Right kidney (tissue), 1 donor: ENCODE measurements at regions not wholly inside any gene's neighbourhood (a gene's known extent, or its start where the extent isn't known, plus 50 kb on each side); places are given as distances from the start of the nearest gene placed in this dataset.
"Not testable (repeated sequence)": the region's sequence is repeated elsewhere in the genome, so short reads cannot be mapped to it uniquely, and the experiment has no call there.

ENCODE experiments used
- DNase-seq: peaks from one replicate; pipeline ENCODE4 v3.0.0-alpha.2; 2016

DNA sequence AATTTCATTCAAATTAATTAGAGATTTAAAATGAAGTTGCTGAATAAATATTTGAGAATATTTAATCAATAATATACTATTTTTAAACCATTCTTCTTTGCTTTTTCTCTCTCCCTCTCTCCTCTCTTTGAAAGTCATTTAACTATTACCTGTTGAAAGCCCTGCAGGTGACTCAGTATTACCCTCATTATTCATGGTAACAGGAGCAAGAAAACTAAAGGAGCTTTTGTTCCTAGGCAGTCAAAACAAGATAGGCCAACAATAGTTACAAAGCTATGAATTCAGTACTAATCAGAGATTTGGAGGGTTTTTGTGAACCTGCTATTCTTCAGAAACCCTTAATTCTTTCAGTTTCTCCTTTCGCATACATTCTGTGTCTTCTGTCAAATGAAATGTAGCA is 721.3 kb upstream of the NCAM2 start:
- DNase-seq, result no peak

DNA sequence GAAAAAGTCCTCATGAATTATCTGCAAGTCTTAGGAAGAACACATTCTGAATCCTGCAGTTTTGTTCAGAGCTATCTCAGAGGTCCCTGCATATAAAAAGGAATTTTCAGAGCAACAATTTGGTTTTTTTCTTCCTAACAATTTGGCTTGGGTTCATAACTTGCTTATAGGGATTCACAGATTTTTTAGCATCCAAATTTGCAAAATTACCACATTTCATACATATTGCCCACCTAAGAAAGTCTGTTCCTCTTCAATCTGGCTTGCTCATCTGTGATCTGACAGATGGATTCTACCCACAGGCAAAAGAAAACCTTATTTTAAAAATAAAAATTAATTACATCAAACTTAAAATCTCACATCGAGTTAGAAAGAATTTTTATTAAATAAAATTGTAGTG is 714.4 kb upstream of the NCAM2 start:
- DNase-seq, result no peak

DNA sequence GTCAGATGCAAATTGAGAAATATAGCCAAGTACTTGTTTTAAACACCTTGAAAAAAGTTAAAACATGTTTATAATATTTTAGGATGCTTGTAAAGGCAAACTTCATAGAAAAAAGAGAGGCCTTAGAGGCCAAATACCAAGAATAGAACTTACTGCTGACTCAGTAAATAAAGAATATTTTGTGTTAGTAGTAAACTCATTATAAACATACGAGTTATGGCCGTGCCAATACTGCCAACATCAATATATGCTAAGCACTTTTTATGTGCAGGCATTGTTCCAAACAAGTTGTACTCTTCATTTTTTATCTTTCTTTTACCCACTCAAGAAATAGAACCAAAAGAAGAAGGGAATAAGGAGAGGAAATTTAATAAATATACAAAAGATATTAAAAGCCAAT is 705.9 kb upstream of the NCAM2 start:
- DNase-seq, result no peak

DNA sequence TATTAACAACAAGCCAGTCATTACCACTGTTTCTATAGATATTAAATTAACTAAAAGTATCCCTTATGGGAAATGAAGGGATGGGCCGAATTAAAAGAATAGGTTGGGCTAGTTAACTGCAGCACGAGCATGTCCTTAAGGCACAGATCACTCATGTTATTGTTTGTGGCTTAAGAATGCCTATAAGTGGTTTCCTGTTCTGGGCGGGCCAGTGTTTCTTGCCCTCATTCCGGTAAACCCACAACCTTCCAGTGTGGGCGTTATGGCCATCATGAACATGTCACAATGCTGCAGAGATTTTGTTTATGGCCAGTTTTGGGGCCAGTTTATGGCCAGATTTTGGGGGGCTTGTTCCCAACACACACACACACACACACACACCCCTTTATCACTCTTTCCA is 705.4 kb upstream of the NCAM2 start:
- DNase-seq, result not testable (repeated sequence)

DNA sequence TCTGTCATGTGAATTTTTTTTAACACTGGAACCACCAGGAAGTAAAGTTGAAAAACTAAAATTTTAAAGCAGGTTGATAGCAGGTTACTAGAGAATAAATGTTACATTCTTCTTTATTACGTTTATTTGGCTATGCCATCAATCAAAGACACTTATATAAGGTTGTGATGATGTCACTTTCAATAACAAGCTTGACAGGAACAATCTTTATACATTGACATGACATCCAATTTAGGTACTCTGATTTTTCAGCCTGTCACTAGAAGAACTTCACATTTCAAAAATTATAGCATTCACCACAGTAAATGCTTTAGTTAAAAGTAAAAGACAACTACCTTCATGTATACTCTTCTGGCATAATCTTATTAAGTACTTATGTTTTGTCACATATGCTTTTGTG is 696.8 kb upstream of the NCAM2 start:
- no peak for DNase-seq

DNA sequence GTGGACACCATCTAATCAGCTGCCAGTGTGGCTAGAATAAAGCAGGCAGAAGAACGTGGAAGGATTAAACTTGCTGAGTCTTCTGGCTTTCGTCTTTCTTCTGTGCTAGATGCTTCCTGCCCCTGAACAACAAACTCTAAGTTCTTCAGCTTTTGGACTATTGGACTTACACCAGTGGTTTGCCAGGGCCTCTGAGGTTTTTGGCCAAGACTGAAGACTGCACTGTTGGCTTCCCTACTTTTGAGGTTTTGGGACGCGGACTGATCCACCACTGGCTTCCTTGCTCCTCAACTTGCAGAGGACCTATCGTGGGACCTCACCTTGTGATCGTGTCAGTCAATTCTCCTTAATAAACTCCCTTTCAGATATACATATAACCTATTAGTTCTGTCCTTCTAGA is 696.1 kb upstream of the NCAM2 start:
- no peak for DNase-seq

DNA sequence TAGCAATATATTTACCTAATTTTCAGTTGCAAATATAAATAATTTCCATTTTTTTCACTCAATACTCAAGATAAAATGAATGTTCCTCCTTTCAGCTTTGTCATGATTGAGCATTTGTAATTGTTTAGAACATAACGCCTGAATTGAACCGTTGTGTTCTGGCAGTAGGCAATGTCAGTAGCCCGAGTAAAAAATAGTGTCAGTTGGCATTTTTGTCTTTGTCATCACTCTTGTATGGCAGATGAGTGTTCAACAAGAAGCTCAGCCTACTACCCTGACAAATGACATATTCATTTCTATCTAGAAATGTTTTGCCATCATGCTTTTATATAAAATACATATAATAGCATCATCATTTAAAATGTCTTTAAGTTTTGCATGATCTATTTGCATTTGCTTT is 691.4 kb upstream of the NCAM2 start:
- no peak for DNase-seq

DNA sequence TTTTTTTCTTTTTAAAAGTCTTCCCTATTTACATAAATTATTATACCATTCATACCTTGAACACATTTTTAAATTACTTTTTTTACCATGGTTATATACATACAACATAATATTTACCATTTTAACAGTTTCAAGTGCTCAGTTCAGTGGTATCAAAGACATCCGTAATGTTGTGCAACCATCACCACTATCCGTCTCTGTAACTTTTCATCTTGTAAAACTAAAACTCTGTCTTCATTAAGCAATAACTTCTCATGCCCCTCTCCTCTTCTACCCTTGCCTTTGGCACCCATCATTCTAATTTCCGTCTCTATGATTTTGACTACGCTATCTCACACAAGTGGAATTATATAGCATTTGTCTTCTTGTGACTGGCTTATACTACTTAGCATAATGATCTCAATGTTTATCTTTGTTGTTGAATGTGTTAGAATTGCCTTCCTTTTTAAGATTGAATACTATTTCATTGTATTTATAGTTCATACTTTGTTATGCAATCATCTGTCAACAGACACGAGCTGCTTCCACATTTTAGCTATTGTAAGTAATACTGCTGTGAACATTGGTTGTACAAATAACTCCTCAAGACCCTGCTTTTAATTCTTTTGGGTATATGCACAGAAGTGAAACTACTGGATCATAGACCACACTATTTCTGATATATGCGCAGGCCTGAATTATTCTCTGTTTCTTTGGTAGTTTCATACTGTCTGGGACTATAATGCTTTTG is 689.5 kb upstream of the NCAM2 start:
- no peak for DNase-seq

DNA sequence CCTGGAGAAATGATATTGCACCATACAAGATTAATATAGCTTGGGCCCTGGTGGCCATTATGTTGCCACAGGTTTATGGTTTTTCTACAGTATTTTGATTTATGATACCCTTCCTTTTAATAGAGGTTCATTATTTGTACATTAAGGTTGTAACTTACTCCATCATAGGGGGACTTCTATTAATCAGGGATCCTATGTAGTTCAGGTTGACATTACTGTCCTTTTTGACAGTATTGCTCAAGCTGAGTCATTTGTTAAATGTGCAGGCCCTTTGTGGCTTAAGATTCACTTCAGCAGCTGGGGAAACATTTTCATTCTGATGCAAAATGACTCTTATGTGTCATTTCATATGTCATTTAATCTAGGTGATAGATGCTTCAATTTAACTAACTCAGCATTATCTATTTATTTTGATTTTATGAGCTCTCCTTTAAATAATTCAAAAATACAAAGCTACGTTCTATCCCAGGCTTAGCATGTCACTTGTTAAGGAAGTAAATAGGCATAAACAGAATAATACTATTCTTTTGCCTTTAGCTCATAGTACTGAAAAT is 686.9 kb upstream of the NCAM2 start:
- no peak for DNase-seq

DNA sequence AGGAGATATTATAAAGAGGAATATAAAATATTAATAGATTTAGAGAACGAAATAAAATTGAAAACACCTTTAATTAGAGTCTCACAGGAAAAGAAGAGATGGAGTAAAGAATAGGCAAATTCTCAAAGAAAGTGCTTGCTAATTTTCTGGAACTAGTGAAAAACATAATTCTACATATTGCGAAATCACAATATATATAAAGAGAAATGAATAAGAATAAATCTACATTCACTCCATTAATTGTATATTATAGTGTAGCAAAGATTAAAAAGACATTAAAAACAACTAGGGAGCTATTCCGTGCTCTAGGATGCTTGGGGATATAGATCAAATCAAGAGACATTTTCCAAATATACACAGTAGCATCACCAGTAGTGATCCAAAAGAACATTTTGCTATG is 685.2 kb upstream of the NCAM2 start:
- no peak for DNase-seq

DNA sequence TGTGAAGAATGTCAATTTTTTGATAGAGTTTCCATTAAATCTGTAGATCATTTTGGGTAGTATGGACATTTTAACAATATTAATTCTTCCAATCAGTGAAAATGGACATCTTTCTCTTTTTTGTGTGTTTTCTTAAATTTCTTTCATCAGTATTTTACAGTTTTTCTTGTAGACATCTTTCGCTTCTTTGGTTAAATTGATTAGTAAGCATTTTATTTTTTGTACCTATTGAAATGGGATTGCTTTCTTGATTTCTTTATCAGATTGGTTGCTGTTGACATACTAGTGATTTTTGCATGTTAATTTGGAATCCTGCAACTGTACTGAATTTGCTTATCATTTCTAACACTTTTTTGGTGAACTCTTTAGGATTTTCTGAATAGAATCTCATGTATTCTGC is 683.2 kb upstream of the NCAM2 start:
- no peak for DNase-seq

DNA sequence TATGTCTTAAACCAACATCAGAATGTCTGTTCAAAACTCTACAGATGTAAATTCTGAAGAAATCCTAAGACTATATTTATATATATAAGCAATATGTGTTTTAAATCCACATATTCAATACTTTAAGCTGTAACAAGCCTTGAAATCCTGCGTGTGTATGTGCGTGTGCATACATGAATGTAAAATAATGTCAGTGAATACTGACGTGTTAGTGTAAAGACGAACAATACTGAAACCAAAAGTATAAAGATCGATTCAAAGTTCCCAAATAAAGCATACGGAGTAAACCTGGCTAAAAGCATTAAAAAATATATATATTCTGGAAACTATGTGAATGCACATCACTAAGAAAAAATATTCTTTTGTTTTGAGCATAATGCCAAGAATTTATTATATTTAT is 668.6 kb upstream of the NCAM2 start:
- no peak for DNase-seq

DNA sequence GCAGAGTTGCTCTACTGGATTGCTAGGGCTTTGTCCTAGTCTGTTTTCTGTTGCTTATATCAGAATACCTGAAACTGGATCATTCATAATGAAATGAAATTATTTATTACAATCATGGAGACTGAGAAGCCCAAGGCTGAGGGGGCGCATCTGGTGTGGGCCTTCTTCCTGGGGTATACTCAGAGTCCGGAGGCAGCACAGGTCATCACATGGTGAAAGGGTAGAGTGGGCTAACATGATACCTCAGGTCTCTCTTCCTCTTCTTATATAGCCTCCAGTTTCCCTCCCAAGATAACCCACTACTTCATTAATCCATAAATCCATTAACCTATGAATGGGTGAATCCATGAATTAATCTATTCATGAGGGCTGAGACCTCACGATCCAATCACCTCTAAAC is 667.6 kb upstream of the NCAM2 start:
- no peak for DNase-seq

DNA sequence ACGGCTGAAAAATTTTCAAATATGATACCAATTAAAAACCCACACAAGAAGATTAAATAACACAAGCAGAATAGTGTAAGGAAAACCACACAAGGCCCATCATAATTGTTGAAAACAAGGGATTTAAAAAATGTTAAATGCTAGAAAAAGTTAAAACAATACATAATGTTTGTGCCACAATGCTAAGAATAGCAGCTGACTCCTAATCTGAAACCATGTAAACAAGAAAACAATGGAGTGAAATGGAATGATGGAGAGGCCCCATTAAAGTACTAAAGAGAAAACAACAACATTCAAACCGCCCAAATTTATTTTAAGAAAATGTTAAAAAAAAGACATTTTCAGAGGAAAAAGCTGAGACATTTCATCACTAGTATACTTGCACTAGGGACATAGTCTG is 663.6 kb upstream of the NCAM2 start:
- no peak for DNase-seq

DNA sequence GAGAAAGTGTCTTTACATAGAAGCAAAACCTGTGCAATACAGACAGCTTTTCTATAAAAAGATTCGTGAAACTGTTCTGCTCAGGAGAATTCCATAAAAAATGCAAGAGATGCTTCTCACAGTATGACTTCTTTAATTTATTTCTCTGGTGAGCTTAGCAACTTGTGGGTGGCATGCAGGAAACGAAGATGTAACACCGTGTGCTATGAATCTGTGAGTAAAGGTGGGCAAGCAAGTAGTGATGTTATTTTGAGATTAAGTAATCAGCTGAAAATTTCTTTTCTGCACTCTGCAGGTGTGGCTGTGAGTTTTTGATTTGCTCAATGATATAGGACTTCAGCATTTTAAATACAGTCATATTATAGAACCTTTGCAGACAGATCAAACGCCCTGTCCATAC is 656.8 kb upstream of the NCAM2 start:
- no peak for DNase-seq

DNA sequence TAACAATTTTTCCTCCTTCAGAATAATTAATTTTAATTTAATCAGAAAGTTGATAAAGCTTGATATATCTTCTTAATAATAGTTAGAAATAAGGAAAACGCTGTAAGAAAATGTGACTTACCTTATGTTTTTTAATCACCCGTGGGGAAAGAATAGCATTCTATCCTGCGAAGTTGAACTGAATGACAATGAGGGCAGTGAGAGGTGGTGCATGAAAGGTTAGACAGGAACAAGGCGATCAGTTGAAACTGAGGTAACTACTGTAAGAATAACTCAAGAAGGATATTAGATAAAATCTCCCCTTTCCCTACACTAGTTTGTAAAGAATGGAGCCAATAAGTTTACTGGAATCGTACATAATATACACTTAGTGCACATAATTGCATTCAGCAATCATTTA is 655.0 kb upstream of the NCAM2 start:
- DNase-seq, result no peak

DNA sequence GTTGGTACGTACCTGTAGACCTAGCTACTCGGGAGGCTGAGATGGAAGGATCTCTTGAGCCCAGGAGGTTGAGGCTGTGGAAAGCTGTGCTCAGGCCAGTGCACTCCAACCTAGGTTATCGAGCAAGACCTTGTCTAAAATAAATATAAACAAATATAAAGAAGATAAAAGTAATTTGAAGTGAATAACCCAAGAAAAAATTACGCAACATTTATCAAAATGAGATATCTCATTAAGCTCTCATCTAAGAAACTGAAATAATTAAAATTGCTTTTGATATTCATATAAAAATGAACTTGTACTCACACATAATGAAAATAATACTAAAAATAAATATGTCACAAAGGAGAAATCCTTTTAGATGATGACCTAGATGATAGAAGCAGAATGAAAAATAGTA is 647.1 kb upstream of the NCAM2 start:
- no peak for DNase-seq

DNA sequence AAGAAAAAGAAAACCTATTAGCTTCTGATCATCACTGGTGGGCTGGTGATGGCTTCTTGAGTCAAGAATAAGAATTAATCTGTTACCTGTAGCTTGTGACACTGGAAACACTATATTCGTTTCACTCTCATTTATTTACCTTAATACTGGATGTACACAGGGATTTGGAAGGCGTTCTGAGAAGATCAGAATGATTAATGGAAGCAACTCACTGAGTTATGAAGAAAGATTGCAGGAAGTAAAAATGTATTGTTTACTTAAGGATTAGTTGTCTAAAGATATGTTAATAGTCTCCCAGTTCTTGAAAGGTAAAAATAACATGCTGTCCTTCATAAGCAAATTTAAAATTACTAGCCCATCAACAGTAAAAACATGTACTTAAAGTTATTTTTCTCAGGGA is 644.9 kb upstream of the NCAM2 start:
- DNase-seq, result no peak

DNA sequence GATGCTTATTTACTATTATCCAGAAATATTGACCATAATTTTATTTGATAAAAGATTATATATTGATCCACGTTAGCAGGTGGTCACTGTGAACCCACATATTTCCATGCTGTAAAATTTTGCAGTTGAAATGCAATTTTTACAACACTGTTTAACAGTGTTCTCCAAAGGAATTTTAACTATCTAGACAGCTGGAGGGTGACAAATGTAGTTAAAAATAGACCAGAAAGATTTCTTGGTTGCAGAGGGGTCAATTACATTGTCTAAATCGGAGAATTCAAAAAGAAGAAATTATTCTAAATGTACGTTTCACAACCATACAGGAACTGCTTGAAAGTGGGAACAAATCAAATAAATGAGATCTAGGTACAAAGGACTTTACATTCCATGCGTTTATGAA is 625.2 kb upstream of the NCAM2 start:
- DNase-seq, result no peak

DNA sequence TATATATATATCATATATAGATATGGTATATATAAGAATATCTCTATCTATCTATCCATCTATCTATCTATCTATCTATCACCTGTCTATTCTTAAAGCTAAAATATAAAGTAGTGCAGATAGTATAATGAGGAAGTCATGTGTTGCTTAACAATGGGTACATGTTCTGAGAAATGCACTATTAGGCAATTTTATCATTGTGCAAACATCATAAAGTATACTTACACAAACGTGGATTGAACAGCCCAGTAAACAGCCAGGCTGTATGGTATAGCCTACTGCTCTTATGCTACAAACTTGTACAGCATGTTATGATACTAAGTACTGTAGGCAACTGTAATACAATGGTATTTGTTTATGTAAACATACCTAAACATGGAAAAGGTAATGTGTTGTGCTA is 621.0 kb upstream of the NCAM2 start:
- DNase-seq, result no peak

DNA sequence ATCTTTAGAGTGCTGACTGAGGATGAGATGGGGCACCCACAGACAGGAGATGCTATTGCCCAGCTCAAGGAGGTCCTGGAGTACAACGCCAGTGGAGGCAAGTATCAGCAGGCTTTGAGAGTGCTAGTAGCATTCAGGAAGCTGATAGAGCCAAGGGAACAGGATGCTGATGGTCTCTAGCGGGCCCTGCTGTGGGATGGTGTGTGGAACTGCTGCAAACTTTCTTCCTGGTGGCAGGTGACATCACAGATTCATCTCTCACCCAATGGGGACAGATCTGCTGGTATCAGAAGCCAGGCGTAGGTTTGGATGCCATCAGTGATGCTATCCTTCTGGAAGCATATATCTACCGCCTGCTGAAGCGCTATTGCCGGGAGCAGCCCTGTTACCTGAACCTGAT is 609.8 kb upstream of the NCAM2 start:
- DNase-seq, result no peak

DNA sequence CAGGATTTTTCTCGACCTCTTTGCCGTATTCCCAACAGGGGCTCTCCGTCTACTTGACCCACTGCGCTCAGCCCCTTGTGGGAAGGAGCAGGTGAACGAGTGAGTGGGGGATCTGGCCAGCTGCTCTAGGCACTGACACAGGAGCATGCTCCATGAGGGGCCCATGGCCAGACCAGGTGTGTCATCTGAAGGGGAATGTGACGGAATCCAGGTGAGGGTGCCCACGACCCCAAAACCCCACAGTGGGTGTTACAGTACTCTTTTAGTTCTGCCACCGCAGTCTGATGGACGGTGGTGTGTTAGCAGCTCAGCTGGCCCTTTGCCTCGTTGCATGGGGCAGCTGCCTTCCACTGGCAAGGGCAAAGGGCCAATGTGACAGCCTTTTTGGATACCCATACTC is 601.4 kb upstream of the NCAM2 start:
- no peak for DNase-seq

DNA sequence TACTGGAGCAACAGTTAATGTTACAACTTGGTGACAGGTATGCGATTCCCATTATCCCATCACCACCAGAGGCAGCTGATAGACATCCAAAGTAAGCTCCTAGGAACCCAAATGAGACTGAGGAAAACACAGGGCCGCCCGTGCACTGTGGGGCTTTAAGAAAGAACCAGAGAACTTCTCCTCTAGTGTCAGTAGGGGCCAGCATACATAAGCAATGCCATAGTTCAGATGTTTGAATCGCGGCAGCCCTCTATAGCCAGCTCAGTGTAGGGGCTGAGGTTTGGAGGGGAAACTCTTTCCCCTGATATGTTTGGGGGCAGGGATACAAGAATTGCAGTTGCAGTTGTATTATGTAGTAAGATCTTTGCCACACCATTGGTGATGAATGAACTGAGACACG is 593.3 kb upstream of the NCAM2 start:
- no peak for DNase-seq

DNA sequence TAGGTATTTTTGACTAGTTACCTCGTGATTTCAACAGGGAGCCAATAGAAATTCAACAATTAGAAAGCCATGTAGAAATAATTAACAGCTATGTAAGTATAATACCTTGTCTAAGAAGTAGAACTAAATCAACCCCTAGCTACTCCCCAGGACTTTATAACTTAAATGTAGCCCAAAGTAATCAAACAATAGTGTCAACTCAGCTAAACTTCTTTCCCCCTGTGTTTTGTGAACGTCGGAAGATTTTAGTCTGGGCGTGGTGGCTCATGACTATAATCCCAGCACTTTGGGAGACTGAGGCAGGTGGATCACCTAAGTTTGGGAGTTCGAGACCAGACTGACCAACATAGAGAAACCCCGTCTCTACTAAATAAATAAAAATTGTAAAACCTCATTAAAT is 579.9 kb upstream of the NCAM2 start:
- DNase-seq, result no peak

DNA sequence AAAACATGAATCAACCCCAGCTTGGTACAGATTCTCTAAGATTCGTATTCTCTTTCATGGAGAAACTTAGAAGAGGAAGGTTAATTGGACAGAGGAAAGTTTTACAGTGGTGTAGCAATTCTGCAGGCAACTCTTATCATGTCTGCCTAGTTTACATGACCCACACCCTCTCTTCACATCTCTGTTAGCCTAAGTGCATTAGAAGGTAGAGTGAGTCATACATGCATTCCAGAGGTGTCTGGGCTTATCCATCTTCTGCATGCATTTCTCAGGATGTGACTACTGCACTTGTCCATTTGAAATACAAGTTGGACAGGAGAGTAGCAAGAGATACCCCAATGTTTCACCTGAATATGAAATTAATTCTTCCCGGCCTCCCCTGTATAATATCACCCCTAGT is 578.4 kb upstream of the NCAM2 start:
- DNase-seq, result no peak
